ENCODE measurements at regions not wholly inside any gene's neighbourhood (a gene's known extent, or its start where the extent isn't known, plus 50 kb on each side); places are given as distances from the start of the nearest gene placed in this dataset.

- DNase-seq (ENCODE audit: insufficient read length, low spot score) (no peak), FAIRE-seq (no peak)
- TF ChIP-seq, protein P1, sequence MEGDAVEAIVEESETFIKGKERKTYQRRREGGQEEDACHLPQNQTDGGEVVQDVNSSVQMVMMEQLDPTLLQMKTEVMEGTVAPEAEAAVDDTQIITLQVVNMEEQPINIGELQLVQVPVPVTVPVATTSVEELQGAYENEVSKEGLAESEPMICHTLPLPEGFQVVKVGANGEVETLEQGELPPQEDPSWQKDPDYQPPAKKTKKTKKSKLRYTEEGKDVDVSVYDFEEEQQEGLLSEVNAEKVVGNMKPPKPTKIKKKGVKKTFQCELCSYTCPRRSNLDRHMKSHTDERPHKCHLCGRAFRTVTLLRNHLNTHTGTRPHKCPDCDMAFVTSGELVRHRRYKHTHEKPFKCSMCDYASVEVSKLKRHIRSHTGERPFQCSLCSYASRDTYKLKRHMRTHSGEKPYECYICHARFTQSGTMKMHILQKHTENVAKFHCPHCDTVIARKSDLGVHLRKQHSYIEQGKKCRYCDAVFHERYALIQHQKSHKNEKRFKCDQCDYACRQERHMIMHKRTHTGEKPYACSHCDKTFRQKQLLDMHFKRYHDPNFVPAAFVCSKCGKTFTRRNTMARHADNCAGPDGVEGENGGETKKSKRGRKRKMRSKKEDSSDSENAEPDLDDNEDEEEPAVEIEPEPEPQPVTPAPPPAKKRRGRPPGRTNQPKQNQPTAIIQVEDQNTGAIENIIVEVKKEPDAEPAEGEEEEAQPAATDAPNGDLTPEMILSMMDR (IDR thresholded peaks at IDR 0.05; ENCODE audit: insufficient read depth, missing control alignments): no peak
These were observed 566.8 kb upstream of the KIRREL3 start for GRCh38 chr11:127567237-127567932.

GRCh38 chr11:127564810-127565209, 564.2 kb upstream of the KIRREL3 start:
- DNase-seq (ENCODE audit: insufficient read length, low spot score) (no peak), FAIRE-seq (no peak)
- TF ChIP-seq, protein P1 (IDR thresholded peaks at IDR 0.05; ENCODE audit: insufficient read depth, missing control alignments): no peak

DNA sequence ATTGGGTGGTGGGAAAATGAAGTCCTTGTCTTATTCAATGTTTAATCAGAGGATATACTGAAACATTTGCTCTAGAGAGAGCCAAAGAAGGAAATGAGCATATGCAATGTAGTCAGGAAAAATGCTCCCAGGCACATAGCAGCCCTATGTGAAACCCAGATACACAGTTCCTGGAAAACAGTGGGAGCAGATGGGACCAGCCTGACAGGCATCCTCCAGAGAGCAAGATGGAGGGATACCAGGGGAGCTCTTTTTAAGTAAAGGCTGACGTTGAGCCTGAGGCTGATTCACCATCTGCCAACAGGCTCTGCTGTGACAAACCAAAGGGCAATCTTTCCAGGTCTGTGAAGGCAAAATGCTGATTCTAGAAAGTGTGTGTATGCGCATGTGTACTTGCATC, 559.4 kb upstream of the KIRREL3 start:
- TF ChIP-seq, protein P1 (IDR thresholded peaks at IDR 0.05; ENCODE audit: insufficient read depth, missing control alignments): no peak
- DNase-seq (ENCODE audit: insufficient read length, low spot score) (no peak), FAIRE-seq (no peak)

GRCh38 chr11:127552446-127552845, 551.9 kb upstream of the KIRREL3 start:
- FAIRE-seq: no peak
- TF ChIP-seq, protein P1 (IDR thresholded peaks at IDR 0.05; ENCODE audit: insufficient read depth, missing control alignments): no peak

GRCh38 chr11:127531167-127531566, 530.6 kb upstream of the KIRREL3 start:
- TF ChIP-seq, protein P1 (IDR thresholded peaks at IDR 0.05; ENCODE audit: insufficient read depth, missing control alignments): no peak
- DNase-seq (ENCODE audit: insufficient read length, low spot score): no peak
- no peak for FAIRE-seq

More at GRCh38 chr11:127552446-127552845, 551.9 kb upstream of the KIRREL3 start:
- no peak for DNase-seq (ENCODE audit: insufficient read length, low spot score)

GRCh38 chr11:127528297-127528696, 527.7 kb upstream of the KIRREL3 start:
- TF ChIP-seq, protein P1 (IDR thresholded peaks at IDR 0.05; ENCODE audit: insufficient read depth, missing control alignments): no peak
- FAIRE-seq (no peak), DNase-seq (ENCODE audit: insufficient read length, low spot score) (no peak)

- DNase-seq (ENCODE audit: insufficient read length, low spot score) (no peak), FAIRE-seq (no peak)
These were observed 524.0 kb upstream of the KIRREL3 start for GRCh38 chr11:127524618-127525017.

More at GRCh38 chr11:127524618-127525017, 524.0 kb upstream of the KIRREL3 start:
- TF ChIP-seq, protein P1 (IDR thresholded peaks at IDR 0.05; ENCODE audit: insufficient read depth, missing control alignments): no peak
